Omental fat pad (tissue), 3 donors: ENCODE measurements at regions not wholly inside any gene's neighbourhood (a gene's known extent, or its start where the extent isn't known, plus 50 kb on each side); places are given as distances from the start of the nearest gene placed in this dataset.

Experiments used
- ATAC-seq: fragments of 150-250 bp; one replicate; pipeline ENCODE4 v1.9.1; 2016; ENCODE audit warnings: mild to moderate bottlenecking, moderate library complexity; ENCODE audit not compliant: low FRiP score
- DNase-seq: peaks from one replicate; pipeline ENCODE4 v3.0.0-alpha.2; 2019; ENCODE audit warnings: low spot score
- CTCF ChIP-seq, 3 donors: fragments of 450-650 bp; IDR thresholded peaks; one replicate each; pipeline ENCODE4 v1.5.1; 2016 to 2017; ENCODE audit warnings: antibody characterized with exemption in 3 of 3, mild to moderate bottlenecking in 3 of 3, moderate library complexity in 2 of 3

GRCh38 chr3:116947148-116947547 is 237.6 kb downstream of the TUSC7 start:
- DNase-seq (no peak), ATAC-seq (no peak)
- TF ChIP-seq CTCF (IDR thresholded peaks at IDR 0.05) = no peak

- TF ChIP-seq CTCF (IDR thresholded peaks at IDR 0.05) = no peak
- DNase-seq = no peak
- ATAC-seq = no peak
Observed at GRCh38 chr3:116947809-116948208, 238.2 kb downstream of the TUSC7 start.

- DNase-seq (no peak), ATAC-seq (no peak)
Observed at GRCh38 chr3:116950301-116951055, 240.9 kb downstream of the TUSC7 start.

GRCh38 chr3:116951610-116952009 is 242.0 kb downstream of the TUSC7 start:
- DNase-seq = no peak
- no peak for TF ChIP-seq CTCF (IDR thresholded peaks at IDR 0.05)
- no peak for ATAC-seq

More at GRCh38 chr3:116950301-116951055, 240.9 kb downstream of the TUSC7 start:
- TF ChIP-seq CTCF (IDR thresholded peaks at IDR 0.05) = no peak

GRCh38 chr3:116958291-116958690 is 248.7 kb downstream of the TUSC7 start:
- TF ChIP-seq CTCF (IDR thresholded peaks at IDR 0.05) = no peak
- ATAC-seq (no peak), DNase-seq (no peak)

- no peak for TF ChIP-seq CTCF (IDR thresholded peaks at IDR 0.05)
- ATAC-seq (no peak), DNase-seq (no peak)
Observed at GRCh38 chr3:116961106-116961505, 251.5 kb downstream of the TUSC7 start.

- no peak for TF ChIP-seq CTCF (IDR thresholded peaks at IDR 0.05)
- ATAC-seq = no peak
- no peak for DNase-seq
Observed at GRCh38 chr3:116963802-116964201, 254.2 kb downstream of the TUSC7 start.
